ENCODE measurements at regions not wholly inside any gene's neighbourhood (a gene's known extent, or its start where the extent isn't known, plus 50 kb on each side); places are given as distances from the start of the nearest gene placed in this dataset.

GRCh38 chr9:28624771-28625170 lies 1051.5 kb upstream of the C9orf72 start:
- DNase-seq (ENCODE audit: low spot score): no peak

DNA sequence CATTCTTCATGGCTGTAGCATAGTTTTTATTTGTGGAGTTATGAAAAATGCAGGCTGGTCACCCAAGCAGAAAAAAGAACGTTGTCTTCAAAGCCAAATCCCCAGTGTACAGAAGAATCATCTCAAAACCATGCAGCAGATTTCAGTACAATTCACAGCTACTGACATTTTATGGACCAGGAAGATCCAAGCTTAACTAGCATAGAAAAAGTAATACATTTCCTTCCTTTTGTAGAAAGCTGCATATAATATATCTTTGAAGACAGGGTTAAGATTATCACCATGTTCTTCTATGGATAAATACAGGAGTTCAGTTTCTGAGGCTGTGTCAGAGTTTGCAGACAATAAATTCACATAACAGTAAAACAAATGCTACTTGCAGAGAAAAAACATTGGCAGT lies 1054.8 kb upstream of the C9orf72 start:
- DNase-seq (ENCODE audit: low spot score): no peak

DNA sequence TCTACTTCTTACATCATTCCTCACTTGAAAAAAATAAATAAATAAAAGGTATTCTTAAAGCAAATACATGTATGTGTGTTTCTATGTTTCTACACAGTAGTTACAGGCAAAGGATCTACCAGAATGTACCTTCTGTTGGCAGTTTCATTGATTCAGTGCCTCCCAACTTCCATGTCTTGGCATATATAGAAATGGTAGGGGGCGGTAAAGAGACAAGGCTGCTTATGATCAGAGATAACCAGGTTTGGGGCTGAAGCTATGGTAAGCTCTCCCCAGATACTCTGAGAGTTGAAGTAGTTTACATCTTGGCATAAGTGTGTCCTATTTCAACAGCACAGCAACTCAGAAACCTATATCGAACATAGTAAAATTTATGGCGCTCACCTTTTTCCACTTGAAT lies 1075.4 kb upstream of the C9orf72 start:
- no peak for DNase-seq (ENCODE audit: low spot score)

GRCh38 chr9:28650327-28650726 lies 1077.0 kb upstream of the C9orf72 start:
- DNase-seq (ENCODE audit: low spot score): no peak

DNA sequence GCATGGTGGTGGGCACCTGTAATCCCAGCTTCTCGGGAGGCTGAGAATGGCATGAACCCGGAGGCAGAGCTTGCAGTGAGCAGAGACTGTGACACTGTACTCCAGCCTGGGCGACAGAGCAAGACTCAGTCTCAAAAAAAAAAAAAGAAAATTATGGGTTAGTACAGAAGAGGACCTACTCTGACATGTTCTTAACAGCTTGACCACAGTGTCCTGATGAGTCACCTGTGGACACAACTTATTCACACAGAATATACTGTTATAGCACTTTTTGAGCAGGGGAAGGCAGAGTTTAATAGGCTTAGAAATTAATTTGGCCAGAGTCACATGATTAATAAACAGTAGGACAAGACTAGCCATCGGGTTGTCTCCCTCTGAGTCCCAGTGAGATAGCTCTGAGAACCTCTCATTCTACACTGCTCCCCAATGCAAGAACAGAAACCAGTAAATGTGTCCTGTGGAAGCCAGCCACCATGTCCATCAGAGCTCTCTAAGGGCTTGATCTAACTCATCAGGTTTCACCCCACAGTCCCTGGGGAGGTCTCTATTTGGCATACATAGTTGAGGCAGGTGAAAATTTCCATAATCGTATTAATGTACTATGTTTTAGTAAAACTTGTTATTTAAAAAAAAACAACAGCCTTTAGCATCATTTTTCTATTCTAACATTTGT lies 1077.9 kb upstream of the C9orf72 start:
- no peak for DNase-seq (ENCODE audit: low spot score)

- no peak for DNase-seq (ENCODE audit: low spot score)
These were observed 1079.9 kb upstream of the C9orf72 start for GRCh38 chr9:28653216-28653615.

DNA sequence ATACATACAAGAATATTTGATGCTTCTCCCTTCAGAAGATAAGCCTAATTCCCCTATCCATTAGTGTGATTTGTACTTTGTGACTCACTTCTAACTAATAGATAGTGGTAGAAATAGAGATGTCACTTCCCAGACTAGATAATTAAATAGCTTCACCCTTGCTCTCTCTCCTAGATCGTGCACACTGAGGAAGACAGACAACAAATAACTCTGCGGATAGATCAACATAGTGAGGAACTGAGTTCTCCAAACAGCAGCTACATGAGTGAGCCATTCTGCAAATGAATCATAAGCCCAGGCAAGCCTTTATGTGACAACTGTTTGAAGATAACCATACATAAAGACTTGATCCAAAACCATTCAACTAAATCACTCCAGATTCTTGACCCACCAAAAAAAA lies 1083.4 kb upstream of the C9orf72 start:
- DNase-seq (ENCODE audit: low spot score): no peak

DNA sequence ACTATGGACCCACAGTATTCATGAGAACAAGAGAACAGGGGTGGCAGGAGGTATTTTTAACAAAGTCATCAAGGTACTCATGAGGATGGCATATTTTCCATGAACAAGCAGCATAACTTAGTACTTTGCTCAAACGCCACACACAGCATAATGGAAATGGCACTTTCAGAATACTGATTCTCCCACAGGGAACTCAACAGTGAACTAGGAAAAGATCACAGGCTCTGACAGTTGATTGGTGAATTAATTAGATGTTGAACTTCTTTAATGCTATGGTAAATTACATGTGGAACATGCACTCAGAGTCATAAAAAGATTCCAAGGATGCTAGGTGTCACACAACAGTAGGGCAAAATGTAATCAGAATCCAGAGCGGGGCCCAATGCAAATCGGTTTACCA lies 1088.6 kb upstream of the C9orf72 start:
- no peak for DNase-seq (ENCODE audit: low spot score)

- no peak for DNase-seq (ENCODE audit: low spot score)
These were observed 1089.4 kb upstream of the C9orf72 start for GRCh38 chr9:28662675-28663074.

DNA sequence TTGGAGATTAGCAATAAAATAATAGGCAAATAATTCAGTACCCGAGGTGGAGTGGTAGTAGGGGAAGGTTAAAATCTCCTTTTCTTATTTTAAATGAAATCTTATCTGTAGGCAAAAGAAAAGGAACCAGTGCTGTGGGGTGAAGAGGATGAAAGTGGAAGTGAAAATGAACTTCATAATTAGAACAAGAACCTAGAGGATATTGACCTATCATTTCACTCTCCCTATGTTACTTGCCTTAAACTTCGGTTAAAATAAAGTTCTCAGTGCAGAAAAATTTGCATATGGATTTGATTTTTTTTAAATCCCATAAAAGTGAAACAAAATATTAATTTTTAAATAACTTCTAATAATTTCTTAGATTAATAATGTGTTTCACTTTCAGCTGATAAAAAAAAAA lies 1094.9 kb upstream of the C9orf72 start:
- DNase-seq (ENCODE audit: low spot score): no peak

GRCh38 chr9:28671000-28671399 lies 1097.7 kb upstream of the C9orf72 start:
- DNase-seq (ENCODE audit: low spot score): no peak

GRCh38 chr9:28678097-28678496 lies 1104.8 kb upstream of the C9orf72 start:
- DNase-seq (ENCODE audit: low spot score): no peak

GRCh38 chr9:28688172-28688571 lies 1114.9 kb upstream of the C9orf72 start:
- DNase-seq (ENCODE audit: low spot score): no peak

GRCh38 chr9:28692012-28692411 lies 1118.7 kb upstream of the C9orf72 start:
- DNase-seq (ENCODE audit: low spot score): no peak

GRCh38 chr9:28696960-28697359 lies 1123.7 kb upstream of the C9orf72 start:
- no peak for DNase-seq (ENCODE audit: low spot score)

DNA sequence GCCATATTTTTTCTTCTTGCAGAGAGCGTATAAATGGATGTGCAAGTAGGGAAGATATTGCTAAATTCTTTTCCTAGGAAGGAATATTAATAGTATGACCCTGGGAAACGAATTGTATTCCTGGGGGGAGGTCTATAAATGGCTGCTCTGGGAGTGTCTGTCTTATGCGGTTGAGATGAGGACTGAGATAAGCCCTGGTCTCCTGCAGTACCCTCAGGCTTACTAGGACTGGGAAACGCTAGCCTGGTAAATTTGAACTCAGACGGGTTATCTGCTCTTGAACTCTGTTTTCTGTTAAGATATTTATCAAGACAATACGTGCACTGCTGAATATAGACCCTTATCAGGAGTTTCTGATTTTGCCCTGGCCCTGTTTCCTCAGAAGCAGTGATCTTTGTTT lies 1126.4 kb upstream of the C9orf72 start:
- DNase-seq (ENCODE audit: low spot score): no peak

- DNase-seq (ENCODE audit: low spot score): no peak
These were observed 1134.3 kb upstream of the C9orf72 start for GRCh38 chr9:28707616-28708015.

- DNase-seq (ENCODE audit: low spot score): no peak
These were observed 1140.9 kb upstream of the C9orf72 start for GRCh38 chr9:28714188-28714587.

GRCh38 chr9:28718226-28718625 lies 1144.9 kb upstream of the C9orf72 start:
- DNase-seq (ENCODE audit: low spot score): no peak

DNA sequence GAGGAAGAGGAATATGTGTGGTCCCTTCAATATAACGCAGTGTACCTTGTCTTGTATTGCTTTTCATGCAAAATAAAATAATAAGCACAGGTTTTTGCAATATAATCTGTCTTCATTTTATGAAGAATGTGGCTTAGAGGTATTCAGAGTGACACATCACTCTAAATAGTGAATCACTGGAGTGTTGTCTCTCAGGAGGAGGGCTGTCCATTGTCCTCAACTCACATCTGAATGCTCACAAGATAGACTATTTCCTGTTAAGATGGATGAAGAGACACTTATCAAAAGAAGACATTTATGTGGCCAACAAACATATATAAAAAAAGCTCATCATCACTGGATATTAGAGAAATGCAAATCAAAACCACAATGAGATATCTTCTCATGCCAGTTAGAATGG lies 1147.5 kb upstream of the C9orf72 start:
- no peak for DNase-seq (ENCODE audit: low spot score)

- no peak for DNase-seq (ENCODE audit: low spot score)
These were observed 1156.8 kb upstream of the C9orf72 start for GRCh38 chr9:28730111-28730510.

- no peak for DNase-seq (ENCODE audit: low spot score)
These were observed 1162.6 kb upstream of the C9orf72 start for GRCh38 chr9:28735738-28736342.

DNA sequence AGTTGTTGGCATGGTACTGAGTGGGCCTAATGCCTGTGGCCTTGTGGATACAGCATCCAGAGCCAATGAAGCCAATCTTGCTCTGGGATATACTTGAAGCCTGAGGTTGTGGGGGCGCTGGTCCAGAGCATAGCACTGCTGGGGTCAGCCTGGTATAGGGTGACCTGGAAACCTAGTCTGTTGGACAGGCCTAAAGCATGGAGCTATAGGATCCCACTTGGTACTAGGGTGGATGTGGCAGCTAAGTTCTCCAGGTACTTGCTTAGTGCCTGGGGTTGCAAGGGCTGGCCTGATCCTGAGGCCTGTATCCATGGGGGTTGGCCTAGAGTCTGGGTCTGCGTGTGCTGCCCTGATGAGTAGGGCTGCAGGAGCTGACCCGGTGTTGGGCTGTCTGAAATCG lies 1168.2 kb upstream of the C9orf72 start:
- no peak for DNase-seq (ENCODE audit: low spot score)

DNA sequence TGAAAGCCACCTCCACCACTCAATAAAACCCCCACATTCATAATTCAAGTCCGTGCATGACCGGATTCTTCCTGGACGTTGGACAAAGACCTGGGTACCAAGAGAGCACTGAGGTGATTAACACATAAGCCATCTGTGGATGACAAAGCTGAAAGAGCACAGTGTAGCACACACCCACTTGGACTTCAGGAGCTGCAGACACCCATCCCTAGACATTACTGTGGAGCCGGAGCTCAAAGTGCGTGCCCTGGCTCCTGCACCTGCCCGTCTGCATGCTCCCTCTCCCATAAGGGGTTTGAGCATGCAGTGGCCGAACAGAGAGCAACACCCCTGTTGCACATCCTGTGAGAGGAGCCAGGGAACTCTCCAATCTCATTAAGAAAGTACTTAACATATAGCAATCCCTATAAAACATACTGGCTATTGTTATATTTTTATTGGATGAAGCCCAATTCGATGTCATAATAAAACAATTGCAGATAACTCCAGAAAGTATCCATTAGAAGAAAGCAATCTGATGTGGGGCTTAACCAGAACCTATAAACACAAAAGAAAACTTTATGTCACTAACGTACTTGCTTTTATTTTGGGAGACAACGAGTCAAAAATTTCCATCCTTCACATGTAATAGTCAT lies 1174.2 kb upstream of the C9orf72 start:
- no peak for DNase-seq (ENCODE audit: low spot score)
